Body of pancreas (tissue), 4 donors: ENCODE measurements at regions not wholly inside any gene's neighbourhood (a gene's known extent, or its start where the extent isn't known, plus 50 kb on each side); places are given as distances from the start of the nearest gene placed in this dataset.

Experiments
- POLR2A ChIP-seq, 3 donors: fragments of 450-650 bp; IDR thresholded peaks; one replicate each; pipeline ENCODE4 v1.6.1; 2016; ENCODE audit warnings: antibody characterized with exemption in 3 of 3, mild to moderate bottlenecking in 2 of 3
- TF ChIP-seq, protein P1 (sequence below), 7 experiments: fragments of 450-650 bp in 4 of 7; fragments of 200-600 bp in 3 of 7; sonication (generic) in 3 of 7; IDR thresholded peaks; one replicate each; pipeline ENCODE4 v1.5.1; 2016 to 2019; ENCODE audit warnings: antibody characterized with exemption in 7 of 7

DNA sequence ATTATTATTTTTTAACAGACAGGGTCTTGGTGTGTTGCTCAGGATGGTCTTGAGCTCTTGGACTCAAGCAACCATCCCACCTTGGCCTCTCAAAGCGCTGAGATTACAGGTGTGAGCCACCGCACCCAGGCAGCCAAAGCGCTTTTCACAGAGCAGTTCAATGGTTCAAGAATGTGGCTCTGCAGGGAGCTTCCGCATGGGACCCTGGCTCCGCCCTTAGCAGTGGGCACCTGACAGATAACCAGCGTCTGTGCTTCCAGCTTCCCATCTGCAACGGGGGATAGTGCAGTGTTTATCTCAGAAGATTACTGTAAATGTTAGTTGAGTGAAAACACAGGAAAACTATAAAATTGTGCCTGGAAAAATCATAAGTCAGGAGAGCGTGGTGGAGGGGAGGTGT is 99.4 kb downstream of the KCNJ12 start:
- TF ChIP-seq, protein P1, sequence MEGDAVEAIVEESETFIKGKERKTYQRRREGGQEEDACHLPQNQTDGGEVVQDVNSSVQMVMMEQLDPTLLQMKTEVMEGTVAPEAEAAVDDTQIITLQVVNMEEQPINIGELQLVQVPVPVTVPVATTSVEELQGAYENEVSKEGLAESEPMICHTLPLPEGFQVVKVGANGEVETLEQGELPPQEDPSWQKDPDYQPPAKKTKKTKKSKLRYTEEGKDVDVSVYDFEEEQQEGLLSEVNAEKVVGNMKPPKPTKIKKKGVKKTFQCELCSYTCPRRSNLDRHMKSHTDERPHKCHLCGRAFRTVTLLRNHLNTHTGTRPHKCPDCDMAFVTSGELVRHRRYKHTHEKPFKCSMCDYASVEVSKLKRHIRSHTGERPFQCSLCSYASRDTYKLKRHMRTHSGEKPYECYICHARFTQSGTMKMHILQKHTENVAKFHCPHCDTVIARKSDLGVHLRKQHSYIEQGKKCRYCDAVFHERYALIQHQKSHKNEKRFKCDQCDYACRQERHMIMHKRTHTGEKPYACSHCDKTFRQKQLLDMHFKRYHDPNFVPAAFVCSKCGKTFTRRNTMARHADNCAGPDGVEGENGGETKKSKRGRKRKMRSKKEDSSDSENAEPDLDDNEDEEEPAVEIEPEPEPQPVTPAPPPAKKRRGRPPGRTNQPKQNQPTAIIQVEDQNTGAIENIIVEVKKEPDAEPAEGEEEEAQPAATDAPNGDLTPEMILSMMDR (IDR thresholded peaks at IDR 0.05), result no peak
- TF ChIP-seq POLR2A (IDR thresholded peaks at IDR 0.05), result no peak
